ENCODE measurements at regions not wholly inside any gene's neighbourhood (a gene's known extent, or its start where the extent isn't known, plus 50 kb on each side); places are given as distances from the start of the nearest gene placed in this dataset.

DNA sequence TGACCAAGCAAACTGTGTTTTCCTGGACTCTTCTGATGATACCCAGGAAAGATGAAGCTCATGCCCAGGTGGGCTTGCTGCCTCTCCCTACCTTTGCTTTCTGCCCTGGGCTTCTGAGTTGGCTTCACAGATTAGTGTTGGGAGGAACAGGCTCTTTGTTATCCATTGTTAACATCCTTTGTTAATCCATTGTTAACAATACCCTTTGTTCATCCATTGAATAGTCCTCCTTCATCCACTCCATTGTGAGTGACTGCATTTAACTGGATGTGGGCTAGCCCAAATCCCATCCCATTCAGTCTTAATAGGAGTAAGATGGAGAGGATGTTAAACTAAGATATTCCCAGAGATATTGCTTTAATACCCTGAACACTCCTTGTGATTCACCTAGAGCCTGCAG is 199.0 kb upstream of the LNX1 start (continued):
- TF ChIP-seq, protein P1, sequence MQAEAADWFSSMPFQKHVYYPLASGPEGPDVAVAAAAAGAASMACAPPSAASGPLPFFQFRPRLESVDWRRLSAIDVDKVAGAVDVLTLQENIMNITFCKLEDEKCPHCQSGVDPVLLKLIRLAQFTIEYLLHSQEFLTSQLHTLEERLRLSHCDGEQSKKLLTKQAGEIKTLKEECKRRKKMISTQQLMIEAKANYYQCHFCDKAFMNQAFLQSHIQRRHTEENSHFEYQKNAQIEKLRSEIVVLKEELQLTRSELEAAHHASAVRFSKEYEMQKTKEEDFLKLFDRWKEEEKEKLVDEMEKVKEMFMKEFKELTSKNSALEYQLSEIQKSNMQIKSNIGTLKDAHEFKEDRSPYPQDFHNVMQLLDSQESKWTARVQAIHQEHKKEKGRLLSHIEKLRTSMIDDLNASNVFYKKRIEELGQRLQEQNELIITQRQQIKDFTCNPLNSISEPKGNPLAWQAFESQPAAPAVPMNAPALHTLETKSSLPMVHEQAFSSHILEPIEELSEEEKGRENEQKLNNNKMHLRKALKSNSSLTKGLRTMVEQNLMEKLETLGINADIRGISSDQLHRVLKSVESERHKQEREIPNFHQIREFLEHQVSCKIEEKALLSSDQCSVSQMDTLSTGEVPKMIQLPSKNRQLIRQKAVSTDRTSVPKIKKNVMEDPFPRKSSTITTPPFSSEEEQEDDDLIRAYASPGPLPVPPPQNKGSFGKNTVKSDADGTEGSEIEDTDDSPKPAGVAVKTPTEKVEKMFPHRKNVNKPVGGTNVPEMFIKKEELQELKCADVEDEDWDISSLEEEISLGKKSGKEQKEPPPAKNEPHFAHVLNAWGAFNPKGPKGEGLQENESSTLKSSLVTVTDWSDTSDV (CRISPR knock-in tag; IDR thresholded peaks at IDR 0.05) = no peak
- no peak for TF ChIP-seq NFYB (CRISPR knock-in tag; IDR thresholded peaks at IDR 0.05)
- no peak for TF ChIP-seq ZFP90 (CRISPR knock-in tag; IDR thresholded peaks at IDR 0.05; ENCODE audit: borderline replicate concordance)
- TF ChIP-seq FOXM1 (CRISPR knock-in tag; IDR thresholded peaks at IDR 0.05) = no peak
- no peak for TF ChIP-seq ZBTB1 (CRISPR knock-in tag; IDR thresholded peaks at IDR 0.05; ENCODE audit: borderline replicate concordance)
- TF ChIP-seq NFE2L2 (IDR thresholded peaks at IDR 0.05; ENCODE audit: low read length) = no peak
- TF ChIP-seq JARID2 (CRISPR knock-in tag; IDR thresholded peaks at IDR 0.05; ENCODE audit: insufficient replicate concordance) = no peak

DNA sequence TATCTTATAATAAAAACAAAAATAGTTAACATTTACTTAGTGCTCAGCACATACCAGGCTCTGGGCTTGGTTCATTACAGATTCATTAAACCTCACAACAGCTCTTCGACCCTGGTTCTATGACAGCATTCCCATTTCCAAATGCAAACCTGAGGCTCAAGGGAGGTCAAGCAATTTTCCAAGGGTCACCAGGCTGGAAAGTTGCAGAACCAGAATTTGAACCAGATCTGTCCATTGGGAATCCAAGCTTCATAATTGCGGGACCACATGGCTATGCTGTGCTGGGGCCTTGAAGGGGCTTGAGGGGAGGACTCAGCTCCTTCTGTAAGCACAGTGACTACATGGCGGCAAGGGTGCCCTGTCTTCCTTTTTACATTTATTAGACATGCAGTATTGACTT is 197.3 kb upstream of the LNX1 start:
- no peak for ATAC-seq
- Histone ChIP-seq H3K79me2 (ENCODE audit: insufficient read depth, low read length) (no peaks in the 10 kb centered on the region), H3K4me2 (ENCODE audit: low read depth, low read length) (no peak overlapping the region), H4K20me1 (ENCODE audit: insufficient read depth, low read length) (no peaks in the 10 kb centered on the region), H3K4me1 (ENCODE audit: insufficient read depth, low read length) (peaks cover 5% of the 10 kb centered on the region; the same call in 1 of the 2 replicates), H3K27ac (ENCODE audit: extremely low read length, insufficient read depth, low read length) (no peak overlapping the region), H3K9me3 (ENCODE audit: low read length) (no peaks in the 10 kb centered on the region), H3K4me3 (replicated peaks in 1 of 3; ENCODE audit: insufficient read depth in 1 of 3, low read depth in 2 of 3, low read length in 3 of 3) (no peak overlapping the region), H3K36me3 (replicated peaks in 1 of 2; ENCODE audit: control insufficient read depth in 1 of 2, insufficient read depth in 2 of 2, low read length in 2 of 2) (no peaks in the 10 kb centered on the region), H2AFZ (ENCODE audit: low read length) (no peak overlapping the region), H3K27me3 (ENCODE audit: control insufficient read depth in 1 of 2, insufficient read depth in 2 of 2, low read length in 2 of 2) (no peaks in the 10 kb centered on the region; a peak in 1 of 5 replicates), H3K9ac (ENCODE audit: insufficient read depth, low read depth, low read length) (no peak overlapping the region)
- intact Hi-C loops (cut with micrococcal nuclease; ENCODE audit: unreplicated experiment) (no loop called here), in situ Hi-C loops (cut with HindIII; ENCODE audit: extremely low pct_ligation_motif_present, low pct_unique_long_range_greater_than_20kb) (no loop called here)
- no peak for FAIRE-seq
- no peak for DNase-seq (ENCODE audit: low spot score)
- CTCF ChIA-PET (ENCODE audit: low intra/inter-chr PET ratio, low total read pairs) = no interaction called here
- POLR2A ChIA-PET = no interaction called here
- TF ChIP-seq, protein P2, sequence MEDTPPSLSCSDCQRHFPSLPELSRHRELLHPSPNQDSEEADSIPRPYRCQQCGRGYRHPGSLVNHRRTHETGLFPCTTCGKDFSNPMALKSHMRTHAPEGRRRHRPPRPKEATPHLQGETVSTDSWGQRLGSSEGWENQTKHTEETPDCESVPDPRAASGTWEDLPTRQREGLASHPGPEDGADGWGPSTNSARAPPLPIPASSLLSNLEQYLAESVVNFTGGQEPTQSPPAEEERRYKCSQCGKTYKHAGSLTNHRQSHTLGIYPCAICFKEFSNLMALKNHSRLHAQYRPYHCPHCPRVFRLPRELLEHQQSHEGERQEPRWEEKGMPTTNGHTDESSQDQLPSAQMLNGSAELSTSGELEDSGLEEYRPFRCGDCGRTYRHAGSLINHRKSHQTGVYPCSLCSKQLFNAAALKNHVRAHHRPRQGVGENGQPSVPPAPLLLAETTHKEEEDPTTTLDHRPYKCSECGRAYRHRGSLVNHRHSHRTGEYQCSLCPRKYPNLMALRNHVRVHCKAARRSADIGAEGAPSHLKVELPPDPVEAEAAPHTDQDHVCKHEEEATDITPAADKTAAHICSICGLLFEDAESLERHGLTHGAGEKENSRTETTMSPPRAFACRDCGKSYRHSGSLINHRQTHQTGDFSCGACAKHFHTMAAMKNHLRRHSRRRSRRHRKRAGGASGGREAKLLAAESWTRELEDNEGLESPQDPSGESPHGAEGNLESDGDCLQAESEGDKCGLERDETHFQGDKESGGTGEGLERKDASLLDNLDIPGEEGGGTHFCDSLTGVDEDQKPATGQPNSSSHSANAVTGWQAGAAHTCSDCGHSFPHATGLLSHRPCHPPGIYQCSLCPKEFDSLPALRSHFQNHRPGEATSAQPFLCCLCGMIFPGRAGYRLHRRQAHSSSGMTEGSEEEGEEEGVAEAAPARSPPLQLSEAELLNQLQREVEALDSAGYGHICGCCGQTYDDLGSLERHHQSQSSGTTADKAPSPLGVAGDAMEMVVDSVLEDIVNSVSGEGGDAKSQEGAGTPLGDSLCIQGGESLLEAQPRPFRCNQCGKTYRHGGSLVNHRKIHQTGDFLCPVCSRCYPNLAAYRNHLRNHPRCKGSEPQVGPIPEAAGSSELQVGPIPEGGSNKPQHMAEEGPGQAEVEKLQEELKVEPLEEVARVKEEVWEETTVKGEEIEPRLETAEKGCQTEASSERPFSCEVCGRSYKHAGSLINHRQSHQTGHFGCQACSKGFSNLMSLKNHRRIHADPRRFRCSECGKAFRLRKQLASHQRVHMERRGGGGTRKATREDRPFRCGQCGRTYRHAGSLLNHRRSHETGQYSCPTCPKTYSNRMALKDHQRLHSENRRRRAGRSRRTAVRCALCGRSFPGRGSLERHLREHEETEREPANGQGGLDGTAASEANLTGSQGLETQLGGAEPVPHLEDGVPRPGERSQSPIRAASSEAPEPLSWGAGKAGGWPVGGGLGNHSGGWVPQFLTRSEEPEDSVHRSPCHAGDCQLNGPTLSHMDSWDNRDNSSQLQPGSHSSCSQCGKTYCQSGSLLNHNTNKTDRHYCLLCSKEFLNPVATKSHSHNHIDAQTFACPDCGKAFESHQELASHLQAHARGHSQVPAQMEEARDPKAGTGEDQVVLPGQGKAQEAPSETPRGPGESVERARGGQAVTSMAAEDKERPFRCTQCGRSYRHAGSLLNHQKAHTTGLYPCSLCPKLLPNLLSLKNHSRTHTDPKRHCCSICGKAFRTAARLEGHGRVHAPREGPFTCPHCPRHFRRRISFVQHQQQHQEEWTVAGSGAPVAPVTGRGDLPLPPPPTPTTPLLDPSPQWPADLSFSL (CRISPR knock-in tag; IDR thresholded peaks at IDR 0.05) = no peak
- TF ChIP-seq PCBP2 (optimal IDR thresholded peaks at IDR 0.05; ENCODE audit: low read depth, low read length, poor library complexity, severe bottlenecking) (no peak), MZF1 (CRISPR knock-in tag; IDR thresholded peaks at IDR 0.05; ENCODE audit: borderline replicate concordance) (no peak), TCF7 (IDR thresholded peaks at IDR 0.05; ENCODE audit: low read depth) (no peak), PHF21A (CRISPR knock-in tag; IDR thresholded peaks at IDR 0.05) (no peak), DR1 (CRISPR knock-in tag; IDR thresholded peaks at IDR 0.05) (no peak)
- TF ChIP-seq, protein P3, sequence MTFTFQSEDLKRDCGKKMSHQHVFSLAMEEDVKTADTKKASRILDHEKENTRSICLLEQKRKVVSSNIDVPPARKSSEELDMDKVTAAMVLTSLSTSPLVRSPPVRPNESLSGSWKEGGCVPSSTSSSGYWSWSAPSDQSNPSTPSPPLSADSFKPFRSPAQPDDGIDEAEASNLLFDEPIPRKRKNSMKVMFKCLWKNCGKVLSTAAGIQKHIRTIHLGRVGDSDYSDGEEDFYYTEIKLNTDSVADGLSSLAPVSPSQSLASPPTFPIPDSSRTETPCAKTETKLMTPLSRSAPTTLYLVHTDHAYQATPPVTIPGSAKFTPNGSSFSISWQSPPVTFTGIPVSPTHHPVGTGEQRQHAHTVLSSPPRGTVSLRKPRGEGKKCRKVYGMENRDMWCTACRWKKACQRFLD (CRISPR knock-in tag; IDR thresholded peaks at IDR 0.05; ENCODE audit: borderline replicate concordance) = no peak
- BruUV-seq (replicated peaks) = no TSS peak
- WGBS (ENCODE audit: low lambda C conversion rate) = 17% methylated on average over 3 of the region's 3 CpGs
